Duodenal mucosa (tissue), 2 donors: ENCODE measurements at regions not wholly inside any gene's neighbourhood (a gene's known extent, or its start where the extent isn't known, plus 50 kb on each side); places are given as distances from the start of the nearest gene placed in this dataset.

Experiments used
- H3K27ac ChIP-seq: one replicate; pipeline ENCODE4 v1.7.0; 2013; ENCODE audit warnings: low read depth, low read length
- H3K27me3 ChIP-seq, 2 donors: one replicate each; pipeline ENCODE4 v1.7.0; 2013; ENCODE audit warnings: low read length in 2 of 2, control low read depth in 1 of 2; ENCODE audit not compliant: insufficient read depth in 2 of 2, control insufficient read depth in 1 of 2
- H3K36me3 ChIP-seq, 2 donors: one replicate each; pipeline ENCODE4 v1.7.0; 2013; ENCODE audit warnings: low read length in 2 of 2, control low read depth in 1 of 2; ENCODE audit not compliant: insufficient read depth in 2 of 2, control insufficient read depth in 1 of 2
- H3K4me1 ChIP-seq, 2 donors: one replicate each; pipeline ENCODE4 v1.7.0; 2013; ENCODE audit warnings: low read length in 2 of 2, control low read depth in 1 of 2; ENCODE audit not compliant: insufficient read depth in 2 of 2, control insufficient read depth in 1 of 2
- H3K4me3 ChIP-seq, 2 donors: one replicate each; pipeline ENCODE4 v1.7.0; 2013; ENCODE audit warnings: low read length in 2 of 2, low read depth in 1 of 2
- H3K9ac ChIP-seq, 2 donors: one replicate each; pipeline ENCODE4 v1.7.0; 2013; ENCODE audit warnings: low read length in 2 of 2, low read depth in 1 of 2
- H3K9me3 ChIP-seq, 2 donors: one replicate each; pipeline ENCODE4 v1.7.0; 2013; ENCODE audit warnings: low read length in 2 of 2, control low read depth in 1 of 2; ENCODE audit not compliant: control insufficient read depth in 1 of 2

DNA sequence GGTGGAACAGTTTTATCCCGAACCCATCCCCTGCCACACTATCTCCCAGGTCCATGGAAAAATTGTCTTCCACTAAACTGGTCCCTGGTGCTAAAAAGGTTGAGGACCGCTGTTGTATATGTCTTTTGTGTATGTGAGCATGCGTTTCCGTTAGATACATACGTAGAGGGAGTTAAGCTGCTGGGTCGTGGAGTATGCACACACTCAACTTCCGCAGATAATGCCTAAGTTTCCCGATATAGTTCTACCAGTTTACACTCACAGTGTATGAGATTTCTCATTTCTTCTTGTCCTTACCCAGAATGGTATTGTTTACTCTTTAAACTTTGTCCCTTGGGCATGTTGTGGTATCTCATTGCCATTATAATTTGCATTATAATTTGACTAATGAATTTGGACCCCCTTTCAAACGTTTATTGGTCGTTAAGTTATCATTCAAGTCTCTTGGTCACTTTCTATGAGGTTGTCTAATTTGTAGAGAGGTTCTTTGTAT lies 50.5 kb upstream of the SCAF8 start:
- Histone ChIP-seq H3K27me3 (no peaks in the 10 kb centered on the region), H3K4me3 (no peak overlapping the region), H3K9me3 (no peaks in the 10 kb centered on the region), H3K9ac (no peak overlapping the region), H3K36me3 (no peaks in the 10 kb centered on the region), H3K27ac (no peak overlapping the region), H3K4me1 (peaks cover 0 to 4% of the 10 kb centered on the region in 2 donors)
